ENCODE measurements at regions not wholly inside any gene's neighbourhood (a gene's known extent, or its start where the extent isn't known, plus 50 kb on each side); places are given as distances from the start of the nearest gene placed in this dataset.

GRCh38 chr6:6841571-6841970 is 253.1 kb downstream of the LY86 start:
- H3K27ac ChIP-seq, result no peak overlapping the region
- intact Hi-C loops (cut with DNase I; ENCODE audit: low total_unique reads), result no loop called here
- DNase-seq, result no peak
- H3K9me3 ChIP-seq, result peaks cover 0 to 16% (median 12%) of the 10 kb centered on the region in 8 donors
- H3K27me3 ChIP-seq (replicated peaks in 1 of 7), result no peaks in the 10 kb centered on the region
- H3K4me3 ChIP-seq, result no peak overlapping the region
- H3K4me1 ChIP-seq, result peaks cover 0 to 13% (median 4%) of the 10 kb centered on the region in 6 donors
- no peak for TF ChIP-seq POLR2AphosphoS5 (IDR thresholded peaks at IDR 0.05)
- TF ChIP-seq POLR2A (IDR thresholded peaks at IDR 0.05), result no peak
- TF ChIP-seq CTCF (IDR thresholded peaks at IDR 0.05 in 8 of 11, conservative IDR thresholded peaks at IDR 0.05 in 3 of 11), result no peak
- no peaks in the 10 kb centered on the region for H3K36me3 ChIP-seq
- 57 to 71% (median 62%) methylated on average over 3 of the region's 3 CpGs for WGBS, 5 donors

GRCh38 chr6:6842291-6842690 is 253.8 kb downstream of the LY86 start:
- Histone ChIP-seq H3K9me3 (peaks cover 0 to 16% (median 12%) of the 10 kb centered on the region in 8 donors), H3K36me3 (no peaks in the 10 kb centered on the region), H3K4me1 (peaks cover 0 to 13% (median 4%) of the 10 kb centered on the region in 6 donors), H3K27me3 (replicated peaks in 1 of 7) (no peaks in the 10 kb centered on the region), H3K27ac (no peak overlapping the region), H3K4me3 (no peak overlapping the region)
- no peak for TF ChIP-seq POLR2A (IDR thresholded peaks at IDR 0.05)
- TF ChIP-seq CTCF (IDR thresholded peaks at IDR 0.05 in 8 of 11, conservative IDR thresholded peaks at IDR 0.05 in 3 of 11), result no peak
- no peak for TF ChIP-seq POLR2AphosphoS5 (IDR thresholded peaks at IDR 0.05)
- WGBS, 5 donors, result 81 to 88% (median 85%) methylated on average over 5 of the region's 5 CpGs
- intact Hi-C loops (cut with DNase I; ENCODE audit: low total_unique reads), result no loop called here
- DNase-seq, result no peak

GRCh38 chr6:6843057-6843627 is 254.6 kb downstream of the LY86 start:
- DNase-seq, result no peak
- TF ChIP-seq POLR2A (IDR thresholded peaks at IDR 0.05) (no peak), CTCF (IDR thresholded peaks at IDR 0.05 in 8 of 11, conservative IDR thresholded peaks at IDR 0.05 in 3 of 11) (no peak), POLR2AphosphoS5 (IDR thresholded peaks at IDR 0.05) (no peak)
- Histone ChIP-seq H3K36me3 (no peaks in the 10 kb centered on the region), H3K4me1 (peaks cover 0 to 13% (median 4%) of the 10 kb centered on the region in 6 donors), H3K4me3 (no peak overlapping the region), H3K27ac (no peak overlapping the region), H3K27me3 (replicated peaks in 1 of 7) (no peaks in the 10 kb centered on the region), H3K9me3 (peaks cover 0 to 16% (median 12%) of the 10 kb centered on the region in 8 donors)
- intact Hi-C loops (cut with DNase I; ENCODE audit: low total_unique reads), result no loop called here
- 79 to 93% (median 87%) methylated on average over 5 of the region's 5 CpGs for WGBS, 5 donors

- TF ChIP-seq POLR2A (IDR thresholded peaks at IDR 0.05) (no peak), CTCF (IDR thresholded peaks at IDR 0.05 in 8 of 11, conservative IDR thresholded peaks at IDR 0.05 in 3 of 11) (no peak), POLR2AphosphoS5 (IDR thresholded peaks at IDR 0.05) (no peak)
- H3K9me3 ChIP-seq, result peaks cover 0 to 16% (median 12%) of the 10 kb centered on the region in 8 donors
- intact Hi-C loops (cut with DNase I; ENCODE audit: low total_unique reads), result no loop called here
- no peak overlapping the region for H3K27ac ChIP-seq
- peaks cover 0 to 13% (median 4%) of the 10 kb centered on the region in 6 donors for H3K4me1 ChIP-seq
- H3K4me3 ChIP-seq, result no peak overlapping the region
- DNase-seq, result no peak
- H3K36me3 ChIP-seq, result no peaks in the 10 kb centered on the region
- H3K27me3 ChIP-seq (replicated peaks in 1 of 7), result no peaks in the 10 kb centered on the region
- 89 to 100% (median 100%) methylated on average over 1 of the region's 1 CpG for WGBS, 5 donors
Observed at GRCh38 chr6:6843777-6844176, 255.3 kb downstream of the LY86 start.
